Retinal pigment epithelial cell (primary cell): ENCODE measurements at regions not wholly inside any gene's neighbourhood (a gene's known extent, or its start where the extent isn't known, plus 50 kb on each side); places are given as distances from the start of the nearest gene placed in this dataset.

ENCODE experiments used
- DNase-seq: peaks from one replicate; pipeline ENCODE4 v3.0.0-alpha.2; 2010; ENCODE audit warnings: low read depth
- H3K4me3 ChIP-seq: 2 replicates; pipeline ENCODE4 v1.5.1; 2011; ENCODE audit warnings: mild to moderate bottlenecking, low read length, control low read depth, moderate library complexity
- TF ChIP-seq, protein P1 (sequence below): conservative IDR thresholded peaks from 2 replicates; pipeline ENCODE4 v1.5.1; 2011; ENCODE audit warnings: low read depth, low read length, control low read depth, inconsistent platforms

DNA sequence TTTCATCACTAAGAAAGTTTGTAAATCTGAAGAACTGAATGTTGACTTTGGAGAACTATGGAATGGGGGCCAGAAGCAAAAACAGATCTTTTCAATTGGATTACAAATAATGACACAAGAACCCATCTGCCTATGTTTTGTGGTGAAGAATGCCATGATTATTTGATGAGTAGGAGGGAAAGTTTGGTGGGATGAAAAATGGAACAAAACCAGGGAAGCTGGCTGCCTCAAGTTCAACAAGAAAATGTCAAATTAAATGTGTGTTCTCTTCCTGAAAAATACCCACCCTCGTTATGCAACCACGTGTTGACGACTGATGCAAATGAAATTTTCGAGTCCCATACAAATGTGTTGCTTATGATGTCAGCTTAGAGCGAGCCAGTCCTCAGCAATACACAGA, 208.5 kb downstream of the GPR37 start:
- TF ChIP-seq, protein P1, sequence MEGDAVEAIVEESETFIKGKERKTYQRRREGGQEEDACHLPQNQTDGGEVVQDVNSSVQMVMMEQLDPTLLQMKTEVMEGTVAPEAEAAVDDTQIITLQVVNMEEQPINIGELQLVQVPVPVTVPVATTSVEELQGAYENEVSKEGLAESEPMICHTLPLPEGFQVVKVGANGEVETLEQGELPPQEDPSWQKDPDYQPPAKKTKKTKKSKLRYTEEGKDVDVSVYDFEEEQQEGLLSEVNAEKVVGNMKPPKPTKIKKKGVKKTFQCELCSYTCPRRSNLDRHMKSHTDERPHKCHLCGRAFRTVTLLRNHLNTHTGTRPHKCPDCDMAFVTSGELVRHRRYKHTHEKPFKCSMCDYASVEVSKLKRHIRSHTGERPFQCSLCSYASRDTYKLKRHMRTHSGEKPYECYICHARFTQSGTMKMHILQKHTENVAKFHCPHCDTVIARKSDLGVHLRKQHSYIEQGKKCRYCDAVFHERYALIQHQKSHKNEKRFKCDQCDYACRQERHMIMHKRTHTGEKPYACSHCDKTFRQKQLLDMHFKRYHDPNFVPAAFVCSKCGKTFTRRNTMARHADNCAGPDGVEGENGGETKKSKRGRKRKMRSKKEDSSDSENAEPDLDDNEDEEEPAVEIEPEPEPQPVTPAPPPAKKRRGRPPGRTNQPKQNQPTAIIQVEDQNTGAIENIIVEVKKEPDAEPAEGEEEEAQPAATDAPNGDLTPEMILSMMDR, result no peak
- no peak overlapping the region for H3K4me3 ChIP-seq
- DNase-seq, result no peak

DNA sequence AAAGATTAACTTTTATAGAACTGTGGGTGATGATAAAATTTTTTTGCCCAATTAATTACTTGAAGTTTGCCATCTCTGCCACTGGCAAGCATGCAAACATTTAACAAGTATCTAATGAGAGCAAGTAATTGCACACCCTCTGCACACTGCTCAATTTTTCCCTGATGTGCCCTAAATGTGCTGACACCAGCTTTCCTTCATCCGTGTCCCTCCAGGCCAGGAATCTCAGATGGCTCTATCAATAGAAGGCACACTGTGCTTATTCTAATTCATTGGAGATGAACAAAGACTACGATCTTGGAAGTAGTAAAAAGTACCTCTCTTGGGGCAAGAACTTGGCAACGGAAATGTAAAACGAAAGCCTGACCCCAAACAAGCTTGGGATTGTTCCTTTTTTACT, 212.1 kb downstream of the GPR37 start:
- H3K4me3 ChIP-seq, result no peak overlapping the region

DNA sequence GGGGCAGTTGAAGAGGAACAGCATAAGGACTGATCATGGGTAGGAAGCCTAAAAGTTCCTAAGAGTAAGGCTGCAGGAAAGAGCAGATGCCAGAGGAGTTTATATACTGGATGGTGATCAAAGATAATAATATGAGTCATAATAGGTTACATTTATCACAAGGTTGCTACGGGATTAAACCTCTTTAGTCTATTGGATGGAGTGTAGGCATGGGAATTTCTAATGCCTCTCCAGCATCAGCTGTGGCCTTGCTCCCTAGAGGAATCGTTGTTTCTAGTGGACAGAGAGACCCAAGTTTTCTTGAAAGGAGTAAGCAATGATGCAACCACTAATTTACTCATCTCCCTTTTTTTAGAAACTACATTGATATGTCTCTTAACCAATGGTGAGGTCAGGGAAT, 213.4 kb downstream of the GPR37 start:
- TF ChIP-seq, protein P1, result no peak
- H3K4me3 ChIP-seq, result no peak overlapping the region
- no peak for DNase-seq

More for the DNA sequence above, 212.1 kb downstream of the GPR37 start:
- no peak for DNase-seq
- TF ChIP-seq, protein P1, result no peak

DNA sequence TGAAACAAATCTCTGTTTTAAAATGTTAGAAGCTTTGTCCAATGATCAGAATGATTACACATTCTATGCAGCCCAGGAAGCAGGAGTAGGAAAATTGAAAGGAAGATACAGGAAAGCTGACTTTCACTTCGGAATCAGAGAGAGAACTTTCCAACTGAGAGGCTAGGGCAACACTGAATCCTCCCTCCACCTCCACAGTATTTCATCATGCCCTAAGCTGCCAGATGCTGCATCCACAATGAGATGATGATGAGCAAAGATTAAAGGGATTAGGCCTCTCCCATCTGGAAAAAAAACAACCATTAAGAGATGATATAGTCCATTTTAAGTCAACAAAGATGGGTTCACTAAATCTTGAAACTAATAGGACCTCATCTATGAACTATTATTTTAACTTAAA, 215.6 kb downstream of the GPR37 start:
- TF ChIP-seq, protein P1, result no peak
- no peak overlapping the region for H3K4me3 ChIP-seq
- DNase-seq, result no peak

DNA sequence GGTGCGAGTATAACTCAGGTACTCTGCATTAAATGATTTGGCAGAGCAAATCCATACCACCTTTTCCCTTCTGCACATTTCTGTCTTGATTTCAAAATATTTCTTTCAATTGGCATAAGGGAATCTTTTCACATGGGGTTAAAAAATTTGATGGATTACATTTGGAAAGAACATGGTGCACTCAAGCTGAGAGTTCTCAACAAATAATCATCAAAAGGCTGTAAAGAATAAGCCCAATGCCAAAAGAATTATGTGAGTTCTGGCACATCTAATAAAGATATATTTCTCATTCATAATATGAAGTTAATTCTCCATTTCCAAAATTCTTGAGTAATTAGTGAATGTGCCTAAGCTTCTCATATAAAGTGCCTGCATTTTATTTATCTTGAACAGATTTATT, 223.1 kb downstream of the GPR37 start:
- TF ChIP-seq, protein P1, result no peak

DNA sequence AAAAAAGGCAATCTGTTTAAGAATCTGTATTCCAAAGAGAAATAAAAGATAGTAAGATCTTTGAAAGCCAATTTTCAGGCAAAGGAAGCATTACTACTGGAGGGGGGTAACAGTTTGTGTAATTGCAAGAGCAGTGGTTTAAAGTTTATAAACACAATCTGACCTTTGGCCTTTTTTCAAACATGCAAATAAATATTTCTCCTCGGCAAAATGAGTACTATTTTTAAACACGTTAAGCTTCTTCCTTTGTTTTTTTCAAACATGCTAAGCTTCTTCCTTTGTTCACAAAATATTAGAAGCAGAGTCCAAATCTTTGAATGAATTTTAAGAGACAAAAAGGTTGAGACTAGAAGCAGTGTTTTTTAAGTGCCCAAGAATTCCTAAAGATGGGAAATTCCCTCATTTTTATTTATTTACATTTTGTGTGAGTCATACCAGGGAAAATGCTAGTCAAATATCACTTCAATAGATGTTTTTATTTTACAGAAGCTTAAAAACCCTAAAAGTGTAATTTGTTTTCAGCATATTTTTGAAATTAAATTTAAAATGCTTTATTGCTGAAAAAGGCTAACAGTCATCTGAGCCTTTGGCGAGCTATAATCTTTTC, 229.3 kb downstream of the GPR37 start:
- DNase-seq, result no peak
- no peak overlapping the region for H3K4me3 ChIP-seq
- TF ChIP-seq, protein P1, result no peak

More for the DNA sequence above, 223.1 kb downstream of the GPR37 start:
- DNase-seq, result no peak
- H3K4me3 ChIP-seq, result no peak overlapping the region

DNA sequence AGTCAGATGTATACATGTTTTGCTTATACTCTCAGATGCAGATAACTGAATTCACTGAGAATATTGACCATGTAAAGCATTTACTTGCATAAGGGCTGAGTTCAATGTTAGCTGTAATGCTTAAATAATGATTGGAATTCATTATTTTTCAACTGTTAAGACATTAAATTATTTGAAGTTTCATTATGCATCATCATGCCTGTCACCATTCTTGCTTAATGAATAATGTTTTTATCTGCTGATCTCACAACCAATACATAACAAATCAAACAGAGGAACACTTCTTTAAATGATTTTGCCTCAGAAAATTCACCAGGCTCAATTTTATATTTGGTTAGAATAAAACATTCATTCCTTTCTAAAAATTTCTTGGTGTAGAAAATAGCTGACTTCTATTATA, 233.4 kb downstream of the GPR37 start:
- peak; percentile 2 for DNase-seq
- TF ChIP-seq, protein P1, result no peak

More for the DNA sequence above, 233.4 kb downstream of the GPR37 start:
- H3K4me3 ChIP-seq, result no peak overlapping the region
